HCT116 (cell line): ENCODE measurements at regions not wholly inside any gene's neighbourhood (a gene's known extent, or its start where the extent isn't known, plus 50 kb on each side); places are given as distances from the start of the nearest gene placed in this dataset.

Experiments
- ATAC-seq: fragments of 200-7000 bp; cut with Tn5 transposase; 2 replicates; pipeline ENCODE4 v1.9.1; 2020; ENCODE audit warnings: mild to moderate bottlenecking, moderate library complexity
- BruUV-seq: library from RNA; stranded (reverse); fragments of 400-500 nt; replicated peaks from 2 replicates; lab custom pipeline; 2021; lab: Mats Ljungman, UMichigan
- CTCF ChIA-PET: fragments of 300-600 bp; sonication (Branson Sonifier 250); formaldehyde crosslinking; loops from one replicate; lab custom pipeline; 2021; ENCODE audit warnings: antibody characterized with exemption; lab: Charles Lee
- POLR2A ChIA-PET: fragments of 300-600, 350-600 bp; sonication (Branson Sonifier 250); formaldehyde crosslinking; loops from one replicate; lab custom pipeline; 2021; ENCODE audit warnings: antibody characterized with exemption; lab: Charles Lee
- RAD21 ChIA-PET, 2 experiments: fragments of 300-600 bp; sonication (Branson Sonifier 250); formaldehyde crosslinking; loops; one replicate each; lab custom pipeline; 2023; ENCODE audit warnings: low total read pairs in 2 of 2; ENCODE audit not compliant: uncharacterized antibody in 2 of 2, unreplicated experiment in 2 of 2, low non-redundant PET in 1 of 2; lab: Charles Lee
- DNase-seq: peaks from one replicate; pipeline ENCODE4 v3.0.0-alpha.2; 2010; ENCODE audit warnings: low read depth, low spot score
- H2AFZ ChIP-seq: fragments of 200-600 bp; shearing (Covaris generic), sonication (generic); 2 replicates; pipeline ENCODE4 v1.6.1; 2017; ENCODE audit warnings: low read depth, mixed run types, mixed read lengths, antibody characterized with exemption, low read length; ENCODE audit not compliant: poor library complexity, severe bottlenecking
- H3K27ac ChIP-seq: 2 replicates; pipeline ENCODE4 v1.5.1; 2012; ENCODE audit warnings: low read depth, low read length
- H3K27me3 ChIP-seq: fragments of 200-600 bp; sonication (generic); 2 replicates; pipeline ENCODE4 v1.6.1; 2016; ENCODE audit warnings: mixed run types, low read length, mixed read lengths; ENCODE audit not compliant: insufficient read depth
- H3K36me3 ChIP-seq, 2 experiments: fragments of 200-500 bp in 1 of 2; fragments of 200-600 bp in 1 of 2; sonication (Bioruptor generic) in 1 of 2; sonication (generic) in 1 of 2; 2 replicates each; pipeline versions ENCODE4 v1.5.1 to v1.6.1; 2014 to 2016; ENCODE audit warnings: low read length in 2 of 2, inconsistent platforms in 1 of 2, mixed read lengths in 1 of 2, mixed run types in 1 of 2; ENCODE audit not compliant: insufficient read depth in 2 of 2, control insufficient read depth in 1 of 2
- H3K4me1 ChIP-seq, 2 experiments: fragments of 200-600 bp in 1 of 2; sonication (generic) in 1 of 2; 2 replicates each; pipeline versions ENCODE4 v1.5.1 to v1.6.1; 2012 to 2017; ENCODE audit warnings: low read length in 2 of 2, inconsistent platforms in 1 of 2, mild to moderate bottlenecking in 1 of 2, mixed read lengths in 1 of 2, mixed run types in 1 of 2, moderate library complexity in 1 of 2; ENCODE audit not compliant: insufficient read depth in 2 of 2, control insufficient read depth in 1 of 2
- H3K4me2 ChIP-seq: fragments of 200-600 bp; sonication (generic); 2 replicates; pipeline ENCODE4 v1.6.1; 2017; ENCODE audit warnings: mixed run types, low read length, mixed read lengths
- H3K4me3 ChIP-seq, 2 experiments: fragments of 200-600 bp in 1 of 2; sonication (generic) in 1 of 2; replicated peaks in 1 of 2; 2 replicates each; pipeline ENCODE4 v1.5.1; 2011 to 2016; ENCODE audit warnings: low read length in 2 of 2, control low read depth in 1 of 2, low read depth in 1 of 2, mild to moderate bottlenecking in 1 of 2, mixed read lengths in 1 of 2, mixed run types in 1 of 2
- H3K79me2 ChIP-seq: fragments of 200-600 bp; sonication (generic); 2 replicates; pipeline ENCODE4 v1.6.1; 2017; ENCODE audit warnings: mild to moderate bottlenecking, mixed run types, low read length, moderate library complexity, mixed read lengths; ENCODE audit not compliant: insufficient read depth
- H3K9ac ChIP-seq: fragments of 200-600 bp; sonication (generic); 2 replicates; pipeline ENCODE4 v1.6.1; 2016; ENCODE audit warnings: low read length, mixed read lengths
- H3K9me2 ChIP-seq: fragments of 200-600 bp; sonication (generic), shearing (Covaris generic); 2 replicates; pipeline ENCODE4 v1.6.1; 2017; ENCODE audit warnings: mixed run types, mild to moderate bottlenecking, moderate library complexity; ENCODE audit not compliant: insufficient read depth
- H3K9me3 ChIP-seq, 2 experiments: fragments of 200-500 bp in 1 of 2; fragments of 200-600 bp in 1 of 2; sonication (Bioruptor generic) in 1 of 2; sonication (generic) in 1 of 2; 2 replicates each; pipeline ENCODE4 v1.6.1; 2014 to 2017; ENCODE audit warnings: low read length in 2 of 2, mixed read lengths in 2 of 2, inconsistent platforms in 1 of 2, low read depth in 1 of 2, mild to moderate bottlenecking in 1 of 2, mixed run types in 1 of 2, moderate library complexity in 1 of 2; ENCODE audit not compliant: control insufficient read depth in 1 of 2, insufficient read depth in 1 of 2
- H4K20me1 ChIP-seq: fragments of 200-600 bp; sonication (generic), shearing (Covaris generic); 2 replicates; pipeline ENCODE4 v1.6.1; 2017; ENCODE audit warnings: mixed run types, mild to moderate bottlenecking, moderate library complexity; ENCODE audit not compliant: insufficient read depth
- CBX3 ChIP-seq: IDR thresholded peaks from 2 replicates; pipeline ENCODE4 v1.6.1; 2012; ENCODE audit warnings: low read depth
- EZH2phosphoT487 ChIP-seq: fragments of 200-600 bp; IDR thresholded peaks from 2 replicates; pipeline ENCODE4 v1.6.1; 2018; ENCODE audit warnings: antibody characterized with exemption, borderline replicate concordance
- POLR2A ChIP-seq: IDR thresholded peaks from 2 replicates; pipeline ENCODE4 v1.7.0; 2011; ENCODE audit warnings: borderline replicate concordance; ENCODE audit not compliant: insufficient read depth, insufficient read length; ENCODE audit errors: extremely low read depth
- POLR2AphosphoS5 ChIP-seq: IDR thresholded peaks from 2 replicates; pipeline ENCODE4 v1.6.1; 2011; ENCODE audit warnings: mild to moderate bottlenecking, low read depth, low read length, moderate library complexity
- SIN3A ChIP-seq: IDR thresholded peaks from 2 replicates; pipeline ENCODE4 v1.6.1; 2012; ENCODE audit warnings: low read depth
- TCF7L2 ChIP-seq: IDR thresholded peaks from 2 replicates; pipeline ENCODE4 v1.7.0; 2011; ENCODE audit warnings: borderline replicate concordance, inconsistent platforms; ENCODE audit not compliant: insufficient read depth, insufficient read length; ENCODE audit errors: extremely low read depth
- YY1 ChIP-seq: IDR thresholded peaks from 2 replicates; pipeline ENCODE4 v1.6.1; 2011; ENCODE audit warnings: low read length, low read depth, moderate library complexity, mild to moderate bottlenecking; ENCODE audit not compliant: insufficient replicate concordance; ENCODE audit errors: extremely low read depth
- intact Hi-C: fragments of 100-400 bp; cut with micrococcal nuclease; formaldehyde crosslinking; loops from 2 replicates; pipeline ENCODE4 v1.10.0; 2022
- TF ChIP-seq, protein P1 (sequence below): IDR thresholded peaks from 2 replicates; pipeline ENCODE4 v1.6.1; 2011; ENCODE audit warnings: mild to moderate bottlenecking, low read length, moderate library complexity; ENCODE audit not compliant: insufficient replicate concordance; ENCODE audit errors: extremely low read depth

DNA sequence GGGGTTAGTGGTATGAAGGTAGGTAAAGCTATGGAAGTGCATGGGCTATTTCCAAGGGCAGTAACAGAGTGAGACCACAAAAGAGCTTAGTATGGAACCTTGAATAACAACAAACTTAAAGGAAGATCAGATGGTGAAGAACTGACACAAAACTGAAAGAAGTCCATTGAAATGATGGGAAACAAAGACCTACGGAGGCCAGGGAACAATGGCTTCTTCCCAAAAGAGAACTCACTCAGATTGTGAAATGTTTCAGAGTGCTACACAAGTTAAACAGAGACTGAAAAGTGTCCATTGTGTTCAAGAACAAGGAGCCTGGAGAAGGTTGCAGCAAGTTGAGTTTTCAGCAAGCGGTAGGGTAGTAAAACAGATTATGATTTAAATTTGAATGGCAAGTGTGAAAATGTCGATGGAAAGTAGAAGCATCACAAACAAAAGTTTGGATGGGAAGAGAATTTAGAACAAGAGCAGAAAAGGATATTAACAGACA, 700.0 kb upstream of the NXPH2 start:
- Histone ChIP-seq H3K4me2 (no peak overlapping the region), H3K4me1 (no peaks in the 10 kb centered on the region)
- RAD21 ChIA-PET, result no interaction called here
- no peak for ATAC-seq
- TF ChIP-seq SIN3A, result no peak
- TF ChIP-seq, protein P1, sequence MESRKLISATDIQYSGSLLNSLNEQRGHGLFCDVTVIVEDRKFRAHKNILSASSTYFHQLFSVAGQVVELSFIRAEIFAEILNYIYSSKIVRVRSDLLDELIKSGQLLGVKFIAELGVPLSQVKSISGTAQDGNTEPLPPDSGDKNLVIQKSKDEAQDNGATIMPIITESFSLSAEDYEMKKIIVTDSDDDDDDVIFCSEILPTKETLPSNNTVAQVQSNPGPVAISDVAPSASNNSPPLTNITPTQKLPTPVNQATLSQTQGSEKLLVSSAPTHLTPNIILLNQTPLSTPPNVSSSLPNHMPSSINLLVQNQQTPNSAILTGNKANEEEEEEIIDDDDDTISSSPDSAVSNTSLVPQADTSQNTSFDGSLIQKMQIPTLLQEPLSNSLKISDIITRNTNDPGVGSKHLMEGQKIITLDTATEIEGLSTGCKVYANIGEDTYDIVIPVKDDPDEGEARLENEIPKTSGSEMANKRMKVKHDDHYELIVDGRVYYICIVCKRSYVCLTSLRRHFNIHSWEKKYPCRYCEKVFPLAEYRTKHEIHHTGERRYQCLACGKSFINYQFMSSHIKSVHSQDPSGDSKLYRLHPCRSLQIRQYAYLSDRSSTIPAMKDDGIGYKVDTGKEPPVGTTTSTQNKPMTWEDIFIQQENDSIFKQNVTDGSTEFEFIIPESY, result no peak
- TF ChIP-seq POLR2AphosphoS5, result no peak
- TF ChIP-seq YY1, result no peak
- TF ChIP-seq EZH2phosphoT487, result no peak
- TF ChIP-seq CBX3, result no peak
- TF ChIP-seq TCF7L2, result no peak
- TF ChIP-seq POLR2A, result no peak
- TF ChIP-seq, all 23 proteins: peak for 0
- CTCF ChIA-PET, result no interaction called here
- Histone ChIP-seq H3K27me3 (no peaks in the 10 kb centered on the region), H3K9me3 (no peaks in the 10 kb centered on the region), H2AFZ (no peak overlapping the region), H4K20me1 (no peaks in the 10 kb centered on the region), H3K79me2 (no peaks in the 10 kb centered on the region), H3K9me2 (no peaks in the 10 kb centered on the region), H3K27ac (no peak overlapping the region), H3K4me3 (no peak overlapping the region), H3K36me3 (no peaks in the 10 kb centered on the region), H3K9ac (no peak overlapping the region)
- DNase-seq, result no peak
- BruUV-seq, result no TSS peak
- POLR2A ChIA-PET, result no interaction called here
- intact Hi-C loops, result loop anchor here (5.0 kb wide), 1 partner anchor 467 kb away; no protein-coding TSS in a partner anchor
